PC-9 (cell line): ENCODE measurements at regions not wholly inside any gene's neighbourhood (a gene's known extent, or its start where the extent isn't known, plus 50 kb on each side); places are given as distances from the start of the nearest gene placed in this dataset.

Experiments used
- BruUV-seq: library from RNA; stranded (reverse); fragments of 400-500 nt; replicated peaks from 2 replicates; lab custom pipeline; 2021; lab: Mats Ljungman, UMichigan
- CTCF ChIA-PET: fragments of 300-600 bp; sonication (Branson Sonifier 250); formaldehyde crosslinking; loops from one replicate; lab custom pipeline; 2022; ENCODE audit warnings: antibody characterized with exemption; lab: Charles Lee
- POLR2A ChIA-PET: fragments of 300-600 bp; sonication (Branson Sonifier 250); formaldehyde crosslinking; loops from one replicate; lab custom pipeline; 2022; ENCODE audit warnings: antibody characterized with exemption; ENCODE audit not compliant: unreplicated experiment; lab: Charles Lee
- DNase-seq, 2 experiments: peaks; one replicate each; pipeline versions ENCODE4 v3.0.0 to v3.0.0-alpha.2; 2015 to 2022; ENCODE audit warnings: mixed read lengths in 1 of 2
- H2AFZ ChIP-seq: fragments of 200-600 bp; sonication (generic); 2 replicates; pipeline ENCODE4 v1.8.1; 2017; ENCODE audit warnings: antibody characterized with exemption
- H3F3A ChIP-seq: fragments of 200-600 bp; sonication (generic); 2 replicates; pipeline ENCODE4 v1.8.1; 2017; ENCODE audit warnings: antibody characterized with exemption, mild to moderate bottlenecking, low read depth; ENCODE audit not compliant: insufficient read depth
- H3K27ac ChIP-seq: fragments of 200-600 bp; sonication (generic); 2 replicates; pipeline ENCODE4 v1.6.1; 2016; ENCODE audit warnings: mixed run types
- H3K27me3 ChIP-seq: fragments of 200-600 bp; sonication (generic); 2 replicates; pipeline ENCODE4 v1.6.1; 2016; ENCODE audit warnings: low read depth, mixed run types; ENCODE audit not compliant: insufficient read depth
- H3K36me3 ChIP-seq: fragments of 200-600 bp; sonication (generic); 2 replicates; pipeline ENCODE4 v1.6.1; 2016; ENCODE audit warnings: low read depth, mixed run types
- H3K4me1 ChIP-seq: fragments of 200-600 bp; sonication (generic); replicated peaks from 2 replicates; pipeline ENCODE4 v1.6.1; 2016; ENCODE audit warnings: mixed run types; ENCODE audit not compliant: insufficient read depth
- H3K4me2 ChIP-seq: fragments of 200-600 bp; sonication (generic); 2 replicates; pipeline ENCODE4 v1.6.1; 2017; ENCODE audit warnings: mixed run types
- H3K4me3 ChIP-seq: fragments of 200-600 bp; sonication (generic); 2 replicates; pipeline ENCODE4 v1.6.1; 2016; ENCODE audit warnings: mixed run types
- H3K79me2 ChIP-seq: fragments of 200-600 bp; sonication (generic); 2 replicates; pipeline ENCODE4 v1.6.1; 2017; ENCODE audit warnings: low read depth, mixed run types
- H3K9me2 ChIP-seq: fragments of 200-600 bp; sonication (generic); 2 replicates; pipeline ENCODE4 v1.8.1; 2017; ENCODE audit warnings: mild to moderate bottlenecking; ENCODE audit not compliant: insufficient read depth
- H3K9me3 ChIP-seq: fragments of 200-600 bp; sonication (generic); 2 replicates; pipeline ENCODE4 v1.8.1; 2016; ENCODE audit warnings: low read depth; ENCODE audit not compliant: insufficient read depth
- H4K20me1 ChIP-seq: fragments of 200-600 bp; sonication (generic); 2 replicates; pipeline ENCODE4 v1.8.1; 2017; ENCODE audit not compliant: insufficient read depth
- CTCF ChIP-seq: fragments of 200-600 bp; sonication (generic); conservative IDR thresholded peaks from 2 replicates; pipeline ENCODE4 v1.6.1; 2017; ENCODE audit warnings: mixed run types, antibody characterized with exemption, mild to moderate bottlenecking, moderate library complexity
- EZH2 ChIP-seq: fragments of 200-600 bp; sonication (generic); IDR thresholded peaks from 2 replicates; pipeline ENCODE4 v1.8.0; 2017; ENCODE audit warnings: antibody characterized with exemption, low read depth
- intact Hi-C: fragments of 100-400 bp; cut with micrococcal nuclease; formaldehyde crosslinking; loops from one replicate; pipeline ENCODE4 v1.10.0; 2022; ENCODE audit not compliant: unreplicated experiment

- H3K27me3 ChIP-seq, result peaks cover 5% of the 10 kb centered on the region; the same call in 1 of the 2 replicates
- H3K4me1 ChIP-seq, result peaks cover 8% of the 10 kb centered on the region; the same call in 1 of the 2 replicates
- no peaks in the 10 kb centered on the region for H3K79me2 ChIP-seq
- CTCF ChIA-PET, result no interaction called here
- TF ChIP-seq CTCF, result no peak
- TF ChIP-seq EZH2, result no peak
- H3F3A ChIP-seq, result no peaks in the 10 kb centered on the region
- POLR2A ChIA-PET, result no interaction called here
- no peak overlapping the region for H2AFZ ChIP-seq
- H3K4me3 ChIP-seq, result no peak overlapping the region
- BruUV-seq, result no TSS peak
- H4K20me1 ChIP-seq, result no peaks in the 10 kb centered on the region; the same call in 1 of the 2 replicates
- DNase-seq, result no peak
- H3K4me2 ChIP-seq, result no peak overlapping the region
- H3K36me3 ChIP-seq, result no peaks in the 10 kb centered on the region
- H3K9me3 ChIP-seq, result no peaks in the 10 kb centered on the region
- H3K9me2 ChIP-seq, result no peaks in the 10 kb centered on the region
- no peak overlapping the region for H3K27ac ChIP-seq
- intact Hi-C loops, result no loop called here
Measured at GRCh38 chr15:96413657-96414056, 83.2 kb downstream of the NR2F2 start.

- ChIA-PET POLR2A (no interaction called here), CTCF (no interaction called here)
- Histone ChIP-seq H3K4me1 (peaks cover 11% of the 10 kb centered on the region; the same call in 1 of the 2 replicates), H3F3A (no peaks in the 10 kb centered on the region), H3K79me2 (no peaks in the 10 kb centered on the region), H3K9me3 (no peaks in the 10 kb centered on the region), H3K4me2 (no peak overlapping the region), H3K36me3 (no peaks in the 10 kb centered on the region), H4K20me1 (no peaks in the 10 kb centered on the region; the same call in 1 of the 2 replicates), H3K27me3 (peaks cover 5% of the 10 kb centered on the region; the same call in 1 of the 2 replicates), H3K27ac (no peak overlapping the region), H3K4me3 (no peak overlapping the region), H3K9me2 (no peaks in the 10 kb centered on the region), H2AFZ (no peak overlapping the region)
- intact Hi-C loops, result no loop called here
- no peak for DNase-seq
- TF ChIP-seq CTCF (no peak), EZH2 (no peak)
- no TSS peak for BruUV-seq
Measured at GRCh38 chr15:96414875-96415274, 84.4 kb downstream of the NR2F2 start.

- no TSS peak for BruUV-seq
- Histone ChIP-seq H3K4me3 (no peak overlapping the region), H3K36me3 (no peaks in the 10 kb centered on the region), H3F3A (no peaks in the 10 kb centered on the region), H3K79me2 (no peaks in the 10 kb centered on the region), H3K27me3 (peaks cover 5% of the 10 kb centered on the region; the same call in 1 of the 2 replicates), H3K4me2 (no peak overlapping the region), H4K20me1 (no peaks in the 10 kb centered on the region; the same call in 1 of the 2 replicates), H3K4me1 (peaks cover 11% of the 10 kb centered on the region; the same call in 1 of the 2 replicates), H3K27ac (no peak overlapping the region), H3K9me3 (no peaks in the 10 kb centered on the region), H2AFZ (no peak overlapping the region), H3K9me2 (no peaks in the 10 kb centered on the region)
- POLR2A ChIA-PET, result no interaction called here
- TF ChIP-seq CTCF (no peak), EZH2 (no peak)
- no peak for DNase-seq
- CTCF ChIA-PET, result no interaction called here
- intact Hi-C loops, result no loop called here
Measured at GRCh38 chr15:96415513-96416217, 85.2 kb downstream of the NR2F2 start.
